GM21423 (cell line): ENCODE measurements at regions not wholly inside any gene's neighbourhood (a gene's known extent, or its start where the extent isn't known, plus 50 kb on each side); places are given as distances from the start of the nearest gene placed in this dataset.

Experiments
- ATAC-seq: cut with Tn5 transposase; IDR thresholded peaks from one replicate; pipeline ENCODE4 v1.9.1; 2021; ENCODE audit warnings: mild to moderate bottlenecking, moderate library complexity; ENCODE audit not compliant: unreplicated experiment

- no peak for ATAC-seq
These were observed 326.9 kb downstream of the PDHA2 start for GRCh38 chr4:96166806-96167205.

DNA sequence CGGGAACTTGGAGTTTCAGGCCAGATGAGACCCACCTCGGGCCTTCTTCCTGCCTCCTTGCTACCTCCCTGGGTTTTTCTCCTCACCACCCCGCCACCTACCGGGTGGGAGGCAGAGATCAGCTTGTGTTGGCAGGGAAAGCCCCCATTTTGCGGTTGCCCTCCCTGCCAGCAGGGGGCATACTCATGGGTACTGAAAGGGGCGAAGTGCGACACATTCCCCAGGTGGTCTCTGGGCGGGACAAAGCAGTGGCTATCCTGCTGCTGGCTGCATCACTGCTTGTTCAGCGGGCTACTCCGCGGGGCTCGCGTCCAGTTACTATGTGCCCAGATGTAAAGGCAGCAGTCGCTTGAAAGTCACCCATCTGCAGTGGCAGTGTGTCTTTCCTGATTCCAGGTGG, 330.3 kb downstream of the PDHA2 start:
- ATAC-seq, result no peak

DNA sequence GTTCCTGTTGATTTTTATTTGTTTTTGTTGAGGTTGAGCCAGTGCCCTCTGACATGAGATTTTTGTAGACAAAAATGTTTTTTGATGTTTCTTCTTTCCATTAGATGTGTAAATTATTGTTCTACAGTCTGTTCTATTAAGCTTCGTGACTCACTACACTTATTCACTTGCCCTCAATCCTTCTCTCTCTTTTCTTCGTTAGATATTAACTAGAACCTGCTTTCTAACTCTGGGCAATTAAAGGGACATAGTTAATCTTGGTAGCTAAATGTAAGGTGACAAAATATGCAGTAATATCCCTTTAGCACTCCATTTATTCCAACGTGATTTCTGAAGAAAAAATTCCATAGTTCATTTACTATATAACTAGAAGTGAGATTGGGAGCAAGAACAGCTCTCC, 333.9 kb downstream of the PDHA2 start:
- no peak for ATAC-seq

- no peak for ATAC-seq
These were observed 336.0 kb downstream of the PDHA2 start for GRCh38 chr4:96175871-96176270.

- ATAC-seq, result no peak
These were observed 343.7 kb downstream of the PDHA2 start for GRCh38 chr4:96183611-96184010.

- ATAC-seq, result no peak
These were observed 346.7 kb downstream of the PDHA2 start for GRCh38 chr4:96186593-96186992.

GRCh38 chr4:96189761-96190160, 349.9 kb downstream of the PDHA2 start:
- ATAC-seq, result no peak

GRCh38 chr4:96193061-96193460, 353.2 kb downstream of the PDHA2 start:
- ATAC-seq, result no peak

GRCh38 chr4:96194993-96195392, 355.1 kb downstream of the PDHA2 start:
- ATAC-seq, result no peak

DNA sequence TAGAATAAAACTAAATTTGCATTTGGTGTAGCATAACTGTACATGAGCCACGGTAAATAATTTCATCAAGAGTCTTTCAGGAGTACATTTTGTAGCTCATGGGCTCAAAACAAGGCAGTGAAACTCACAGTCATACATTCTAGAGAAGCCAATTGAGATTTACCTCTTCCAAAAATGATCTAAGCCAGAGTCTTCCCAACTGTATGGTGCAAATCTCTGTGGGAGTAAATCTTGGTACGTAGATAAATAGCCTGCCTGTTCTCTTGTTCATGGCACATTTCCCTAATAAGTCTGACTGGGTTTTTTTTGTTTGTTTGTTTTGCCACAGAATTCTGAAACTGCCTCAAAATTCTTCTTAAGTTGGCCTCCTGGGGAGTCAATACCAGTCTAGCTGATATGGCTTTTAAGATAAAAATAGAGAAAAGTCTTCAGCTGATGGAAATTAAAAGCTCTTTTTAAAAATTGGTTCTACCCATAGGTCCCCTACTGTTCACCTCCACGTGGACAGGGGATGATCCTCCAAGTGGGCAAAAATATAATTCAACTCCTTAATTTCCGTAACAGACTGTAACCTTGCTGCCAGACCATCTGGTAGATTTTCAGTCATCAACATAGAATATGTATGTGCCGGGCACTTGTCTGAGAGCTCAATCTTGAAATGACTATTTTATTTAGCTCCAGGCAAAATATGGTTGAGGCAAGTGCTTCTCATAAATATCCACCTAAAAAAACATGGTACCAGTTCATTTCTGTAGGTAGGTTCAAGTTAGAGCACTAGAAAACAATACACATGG, 365.4 kb downstream of the PDHA2 start:
- ATAC-seq, result no peak

GRCh38 chr4:96227515-96227914, 387.6 kb downstream of the PDHA2 start:
- ATAC-seq, result no peak

GRCh38 chr4:96228463-96228862, 388.6 kb downstream of the PDHA2 start:
- no peak for ATAC-seq

- no peak for ATAC-seq
These were observed 400.1 kb downstream of the PDHA2 start for GRCh38 chr4:96240041-96240440.

- no peak for ATAC-seq
These were observed 401.9 kb downstream of the PDHA2 start for GRCh38 chr4:96241819-96242218.

- no peak for ATAC-seq
These were observed 407.2 kb downstream of the PDHA2 start for GRCh38 chr4:96247096-96247495.

DNA sequence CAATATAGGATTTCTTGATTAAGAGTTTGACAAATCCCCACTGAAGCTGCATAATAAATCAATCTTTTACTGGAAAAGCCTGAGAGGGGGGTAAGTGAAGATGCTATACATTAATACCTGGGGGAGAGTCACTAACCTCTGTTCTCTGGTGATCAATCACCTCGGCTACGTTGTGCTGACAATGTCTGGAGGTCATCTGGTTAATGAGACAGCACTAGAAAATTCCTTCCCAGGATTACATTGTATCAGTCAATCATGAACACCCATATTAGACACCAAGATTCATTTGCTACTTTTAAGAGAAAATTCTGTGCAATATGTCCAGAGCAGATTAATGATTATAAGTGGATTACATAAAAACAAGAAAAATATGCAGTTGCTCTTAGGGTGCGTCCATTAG, 408.3 kb downstream of the PDHA2 start:
- ATAC-seq, result no peak

GRCh38 chr4:96260064-96260682, 420.3 kb downstream of the PDHA2 start:
- no peak for ATAC-seq

DNA sequence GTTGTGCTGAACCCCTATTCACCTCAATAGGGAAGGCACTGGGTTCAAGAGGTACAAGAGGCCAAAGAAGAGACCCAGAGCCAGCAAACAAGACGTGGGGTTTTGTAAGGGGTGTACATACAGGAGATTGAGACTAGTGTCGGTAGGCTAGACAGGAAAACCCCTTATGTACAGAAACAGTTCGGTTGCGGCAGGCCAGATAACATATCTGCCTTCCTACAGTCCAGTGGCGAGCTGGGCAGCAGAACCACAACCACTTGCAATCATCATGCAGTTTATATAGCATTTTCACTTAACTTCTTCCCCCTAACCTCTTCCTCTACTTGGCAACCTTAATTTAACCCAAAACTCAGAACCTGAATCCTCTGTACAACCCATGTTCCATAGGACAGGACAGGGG, 422.2 kb downstream of the PDHA2 start:
- no peak for ATAC-seq

GRCh38 chr4:96263291-96263690, 423.4 kb downstream of the PDHA2 start:
- no peak for ATAC-seq

DNA sequence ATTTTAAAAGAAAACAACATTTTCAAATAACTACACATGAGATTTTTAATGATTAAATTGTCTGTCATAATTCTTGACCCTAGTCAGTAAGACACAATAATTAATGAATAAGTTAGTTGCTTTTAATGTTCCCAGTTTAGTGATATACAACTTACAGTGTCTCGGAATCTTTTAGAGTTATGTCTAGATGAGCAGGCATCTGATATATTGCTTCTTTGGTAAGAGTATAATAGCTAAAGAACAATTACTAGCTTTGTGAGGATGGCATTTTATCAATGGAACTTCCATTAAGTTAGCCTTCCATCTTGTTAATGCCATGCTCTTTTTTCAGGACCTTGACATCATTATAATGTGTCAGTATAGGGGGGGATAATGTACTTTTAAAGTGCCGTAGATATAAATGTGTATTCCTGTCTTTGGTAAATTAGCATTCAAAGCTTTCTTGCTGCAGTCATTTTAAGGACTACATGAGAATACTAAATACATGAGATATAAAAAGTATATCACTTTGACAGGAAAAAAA, 425.1 kb downstream of the PDHA2 start:
- ATAC-seq, result no peak

GRCh38 chr4:96293806-96294205, 453.9 kb downstream of the PDHA2 start:
- ATAC-seq, result no peak

GRCh38 chr4:96295143-96295741, 455.3 kb downstream of the PDHA2 start:
- no peak for ATAC-seq
